ENCODE measurements at regions not wholly inside any gene's neighbourhood (a gene's known extent, or its start where the extent isn't known, plus 50 kb on each side); places are given as distances from the start of the nearest gene placed in this dataset.

GRCh38 chr4:175127314-175127713, 209.2 kb downstream of the ADAM29 start:
- DNase-seq (ENCODE audit: low read depth), result peak; percentile 89

GRCh38 chr4:175129797-175130196, 211.6 kb downstream of the ADAM29 start:
- DNase-seq (ENCODE audit: low read depth), result no peak

- DNase-seq (ENCODE audit: low read depth), result no peak
Observed at GRCh38 chr4:175139205-175139604, 221.0 kb downstream of the ADAM29 start.

- no peak for DNase-seq (ENCODE audit: low read depth)
Observed at GRCh38 chr4:175143116-175143515, 225.0 kb downstream of the ADAM29 start.

GRCh38 chr4:175146799-175147198, 228.6 kb downstream of the ADAM29 start:
- no peak for DNase-seq (ENCODE audit: low read depth)

- no peak for DNase-seq (ENCODE audit: low read depth)
Observed at GRCh38 chr4:175147233-175147632, 229.1 kb downstream of the ADAM29 start.

- no peak for DNase-seq (ENCODE audit: low read depth)
Observed at GRCh38 chr4:175166020-175166419, 247.9 kb downstream of the ADAM29 start.

- DNase-seq (ENCODE audit: low read depth), result no peak
Observed at GRCh38 chr4:175176710-175177109, 258.6 kb downstream of the ADAM29 start.

GRCh38 chr4:175190654-175191053, 272.5 kb downstream of the ADAM29 start:
- no peak for DNase-seq (ENCODE audit: low read depth)

GRCh38 chr4:175198056-175198455, 279.9 kb downstream of the ADAM29 start:
- DNase-seq (ENCODE audit: low read depth), result no peak

- DNase-seq (ENCODE audit: low read depth), result no peak
Observed at GRCh38 chr4:175215208-175215607, 297.1 kb downstream of the ADAM29 start.

- no peak for DNase-seq (ENCODE audit: low read depth)
Observed at GRCh38 chr4:175215657-175216056, 297.5 kb downstream of the ADAM29 start.

GRCh38 chr4:175229154-175229553, 311.0 kb downstream of the ADAM29 start:
- DNase-seq (ENCODE audit: low read depth), result no peak

- no peak for DNase-seq (ENCODE audit: low read depth)
Observed at GRCh38 chr4:175234162-175234561, 316.0 kb downstream of the ADAM29 start.

GRCh38 chr4:175238827-175239517, 320.8 kb downstream of the ADAM29 start:
- peak; percentile 11 for DNase-seq (ENCODE audit: low read depth)

- DNase-seq (ENCODE audit: low read depth), result peak; percentile 82
Observed at GRCh38 chr4:175246941-175247340, 328.8 kb downstream of the ADAM29 start.

- DNase-seq (ENCODE audit: low read depth), result no peak
Observed at GRCh38 chr4:175252642-175253041, 334.5 kb downstream of the ADAM29 start.

- DNase-seq (ENCODE audit: low read depth), result peak; percentile 24
Observed at GRCh38 chr4:175253184-175253902, 335.2 kb downstream of the ADAM29 start.

GRCh38 chr4:175263537-175263936, 345.4 kb downstream of the ADAM29 start:
- peak; percentile 17 for DNase-seq (ENCODE audit: low read depth)

GRCh38 chr4:175271010-175271630, 353.0 kb downstream of the ADAM29 start:
- DNase-seq (ENCODE audit: low read depth), result peak; percentile 17

GRCh38 chr4:175273995-175274753, 356.0 kb downstream of the ADAM29 start:
- peak; percentile 49 for DNase-seq (ENCODE audit: low read depth)

GRCh38 chr4:175277816-175278215, 359.7 kb downstream of the ADAM29 start:
- DNase-seq (ENCODE audit: low read depth), result no peak
